DMS153 (cell line): ENCODE measurements at regions not wholly inside any gene's neighbourhood (a gene's known extent, or its start where the extent isn't known, plus 50 kb on each side); places are given as distances from the start of the nearest gene placed in this dataset.

Source experiments
- DNase-seq: peaks from one replicate; lab custom pipeline; 2025; lab: John Stamatoyannopoulos, UW

- DNase-seq, result no peak
These were observed 188.8 kb upstream of the KHDRBS2 start for GRCh38 chr6:62474793-62475192.

GRCh38 chr6:62466607-62467006, 180.6 kb upstream of the KHDRBS2 start:
- DNase-seq, result no peak

- no peak for DNase-seq
These were observed 179.2 kb upstream of the KHDRBS2 start for GRCh38 chr6:62465206-62465605.

- DNase-seq, result no peak
These were observed 166.6 kb upstream of the KHDRBS2 start for GRCh38 chr6:62452586-62452985.

GRCh38 chr6:62446647-62447316, 160.8 kb upstream of the KHDRBS2 start:
- no peak for DNase-seq

- no peak for DNase-seq
These were observed 159.5 kb upstream of the KHDRBS2 start for GRCh38 chr6:62445521-62445920.

- DNase-seq, result no peak
These were observed 155.2 kb upstream of the KHDRBS2 start for GRCh38 chr6:62441182-62441581.

- no peak for DNase-seq
These were observed 143.8 kb upstream of the KHDRBS2 start for GRCh38 chr6:62429781-62430180.

GRCh38 chr6:62400521-62401259, 114.7 kb upstream of the KHDRBS2 start:
- DNase-seq, result no peak

- DNase-seq, result no peak
These were observed 107.6 kb upstream of the KHDRBS2 start for GRCh38 chr6:62393608-62394007.

- no peak for DNase-seq
These were observed 106.3 kb upstream of the KHDRBS2 start for GRCh38 chr6:62392291-62392690.

- no peak for DNase-seq
These were observed 105.3 kb upstream of the KHDRBS2 start for GRCh38 chr6:62391358-62391757.

GRCh38 chr6:62390401-62390800, 104.4 kb upstream of the KHDRBS2 start:
- no peak for DNase-seq

- DNase-seq, result peak; percentile 72
These were observed 85.6 kb upstream of the KHDRBS2 start for GRCh38 chr6:62371453-62372210.

- no peak for DNase-seq
These were observed 81.6 kb upstream of the KHDRBS2 start for GRCh38 chr6:62367601-62368000.

GRCh38 chr6:62362097-62362496, 76.1 kb upstream of the KHDRBS2 start:
- no peak for DNase-seq

GRCh38 chr6:62357835-62358234, 71.8 kb upstream of the KHDRBS2 start:
- DNase-seq, result no peak

- DNase-seq, result no peak
These were observed 68.2 kb upstream of the KHDRBS2 start for GRCh38 chr6:62354261-62354660.

GRCh38 chr6:62345962-62346689, 60.1 kb upstream of the KHDRBS2 start:
- no peak for DNase-seq

- no peak for DNase-seq
These were observed 59.4 kb upstream of the KHDRBS2 start for GRCh38 chr6:62345446-62345845.

- no peak for DNase-seq
These were observed 58.8 kb upstream of the KHDRBS2 start for GRCh38 chr6:62344850-62345249.

GRCh38 chr6:62338477-62338876, 52.5 kb upstream of the KHDRBS2 start:
- no peak for DNase-seq
